IMR-90 (cell line): ENCODE measurements at regions not wholly inside any gene's neighbourhood (a gene's known extent, or its start where the extent isn't known, plus 50 kb on each side); places are given as distances from the start of the nearest gene placed in this dataset.

Source experiments
- ATAC-seq: fragments of 200-7000 bp; cut with Tn5 transposase; 2 replicates; pipeline ENCODE4 v1.9.1; 2020; ENCODE audit warnings: low read depth, mild to moderate bottlenecking, moderate library complexity
- BruUV-seq: library from RNA; stranded (reverse); fragments of 400-500 nt; replicated peaks from 2 replicates; lab custom pipeline; 2021; lab: Mats Ljungman, UMichigan
- CTCF ChIA-PET: fragments of 300-600 bp; formaldehyde crosslinking; extraction: SDS; loops from one replicate; lab custom pipeline; 2021; ENCODE audit warnings: antibody characterized with exemption; lab: Yijun Ruan, JAX
- POLR2A ChIA-PET: fragments of 300-600 bp; sonication (Branson Sonifier 250); formaldehyde crosslinking; loops from one replicate; lab custom pipeline; 2022; ENCODE audit warnings: antibody characterized with exemption; ENCODE audit not compliant: unreplicated experiment; lab: Charles Lee
- DNase-seq: peaks from one replicate; pipeline ENCODE4 v3.0.0; 2013
- H2AFZ ChIP-seq: replicated peaks from 2 replicates; pipeline ENCODE3; 2013; ENCODE audit warnings: low read length, mild to moderate bottlenecking; ENCODE audit not compliant: poor library complexity
- H2AK5ac ChIP-seq: 2 replicates; pipeline ENCODE4 v1.6.1; 2013; ENCODE audit warnings: low read depth, low read length, inconsistent platforms
- H2AK9ac ChIP-seq: replicated peaks from 2 replicates; pipeline ENCODE3; 2013; ENCODE audit warnings: mild to moderate bottlenecking, low read depth, low read length, moderate library complexity; ENCODE audit not compliant: poor library complexity
- H2BK120ac ChIP-seq: 2 replicates; pipeline ENCODE4 v1.6.1; 2013; ENCODE audit warnings: low read depth, low read length, inconsistent platforms
- H2BK15ac ChIP-seq: 3 replicates; pipeline ENCODE4 v1.6.1; 2013; ENCODE audit warnings: low read depth, low read length, inconsistent platforms
- H2BK20ac ChIP-seq: 2 replicates; pipeline ENCODE4 v1.6.1; 2013; ENCODE audit warnings: low read depth, mild to moderate bottlenecking, inconsistent platforms, low read length, moderate library complexity
- H2BK5ac ChIP-seq: 2 replicates; pipeline ENCODE4 v1.6.1; 2013; ENCODE audit warnings: mild to moderate bottlenecking, low read depth, low read length, inconsistent platforms; ENCODE audit not compliant: poor library complexity, severe bottlenecking
- H3K14ac ChIP-seq: replicated peaks from 2 replicates; pipeline ENCODE4 v1.6.1; 2013; ENCODE audit warnings: low read depth, low read length, inconsistent platforms
- H3K18ac ChIP-seq: 2 replicates; pipeline ENCODE4 v1.6.1; 2013; ENCODE audit warnings: low read depth, low read length, control low read depth
- H3K23ac ChIP-seq: 2 replicates; pipeline ENCODE4 v1.6.1; 2013; ENCODE audit warnings: low read depth, low read length, inconsistent platforms
- H3K27ac ChIP-seq: 2 replicates; pipeline ENCODE4 v1.5.1; 2013; ENCODE audit warnings: mild to moderate bottlenecking, control low read depth, low read length; ENCODE audit not compliant: insufficient read depth
- H3K27me3 ChIP-seq: 2 replicates; pipeline ENCODE4 v1.6.1; 2013; ENCODE audit warnings: low read length; ENCODE audit not compliant: control insufficient read depth, insufficient read depth
- H3K36me3 ChIP-seq: 2 replicates; pipeline ENCODE4 v1.6.1; 2013; ENCODE audit warnings: low read length, mixed read lengths; ENCODE audit not compliant: control insufficient read depth, insufficient read depth
- H3K4ac ChIP-seq: 2 replicates; pipeline ENCODE4 v1.6.1; 2013; ENCODE audit warnings: low read depth, low read length, inconsistent platforms
- H3K4me1 ChIP-seq: 2 replicates; pipeline ENCODE4 v1.6.1; 2013; ENCODE audit warnings: low read length, mixed read lengths; ENCODE audit not compliant: control insufficient read depth, insufficient read depth
- H3K4me2 ChIP-seq: 2 replicates; pipeline ENCODE4 v1.6.1; 2013; ENCODE audit warnings: low read depth, mild to moderate bottlenecking, control low read depth, low read length, moderate library complexity
- H3K4me3 ChIP-seq: 2 replicates; pipeline ENCODE4 v1.5.1; 2013; ENCODE audit warnings: low read depth, mild to moderate bottlenecking, control low read depth, low read length, moderate library complexity; ENCODE audit not compliant: insufficient read depth
- H3K56ac ChIP-seq: 2 replicates; pipeline ENCODE4 v1.6.1; 2013; ENCODE audit warnings: low read length, inconsistent platforms; ENCODE audit not compliant: insufficient read depth; ENCODE audit errors: extremely low read depth
- H3K79me1 ChIP-seq, 2 experiments: 2 replicates each; pipeline ENCODE4 v1.6.1; 2013; ENCODE audit warnings: low read length in 2 of 2, inconsistent platforms in 1 of 2, low read depth in 1 of 2
- H3K9ac ChIP-seq: 2 replicates; pipeline ENCODE4 v1.6.1; 2013; ENCODE audit warnings: low read depth, low read length, control low read depth
- H3K9me1 ChIP-seq: 2 replicates; pipeline ENCODE4 v1.6.1; 2013; ENCODE audit warnings: low read length, inconsistent platforms; ENCODE audit not compliant: insufficient read depth
- H3K9me3 ChIP-seq: 2 replicates; pipeline ENCODE4 v1.6.1; 2013; ENCODE audit warnings: low read length; ENCODE audit not compliant: control insufficient read depth, insufficient read depth
- H4K20me1 ChIP-seq: 2 replicates; pipeline ENCODE4 v1.6.1; 2013; ENCODE audit warnings: low read length, inconsistent platforms; ENCODE audit not compliant: insufficient read depth
- H4K5ac ChIP-seq: 2 replicates; pipeline ENCODE4 v1.6.1; 2013; ENCODE audit warnings: mild to moderate bottlenecking, low read depth, low read length, control low read depth
- H4K8ac ChIP-seq, 2 experiments: 2 replicates each; pipeline ENCODE4 v1.6.1; 2013; ENCODE audit warnings: low read depth in 2 of 2, low read length in 2 of 2, control low read depth in 1 of 2, inconsistent platforms in 1 of 2
- H4K91ac ChIP-seq: 2 replicates; pipeline ENCODE4 v1.6.1; 2013; ENCODE audit warnings: low read depth, low read length, inconsistent platforms; ENCODE audit not compliant: insufficient read depth
- CEBPB ChIP-seq: IDR thresholded peaks from 2 replicates; pipeline ENCODE4 v1.6.1; 2012; ENCODE audit warnings: low read depth, low read length, improper control_type of control experiment
- CHD1 ChIP-seq: IDR thresholded peaks from 2 replicates; pipeline ENCODE4 v1.6.1; 2012; ENCODE audit warnings: low read depth, low read length, improper control_type of control experiment
- FOS ChIP-seq: fragments of 150-350 bp; IDR thresholded peaks from 2 replicates; pipeline ENCODE4 v1.6.1; 2016; ENCODE audit warnings: low read depth, low read length
- MAFK ChIP-seq: IDR thresholded peaks from 2 replicates; pipeline ENCODE4 v1.6.1; 2012; ENCODE audit warnings: low read depth, low read length, improper control_type of control experiment
- NFE2L2 ChIP-seq: fragments of 150-350 bp; IDR thresholded peaks from 2 replicates; pipeline ENCODE4 v1.6.1; 2016; ENCODE audit warnings: low read depth, mild to moderate bottlenecking, low read length
- RCOR1 ChIP-seq: IDR thresholded peaks from 2 replicates; pipeline ENCODE4 v1.6.1; 2012; ENCODE audit warnings: mild to moderate bottlenecking, low read length, improper control_type of control experiment; ENCODE audit not compliant: insufficient replicate concordance
- SMC3 ChIP-seq: fragments of 150-350 bp; IDR thresholded peaks from 2 replicates; pipeline ENCODE4 v1.6.1; 2016; ENCODE audit warnings: low read depth, mild to moderate bottlenecking, antibody characterized with exemption, low read length, moderate library complexity
- WGBS, 2 experiments: methylation state at CpG; one replicate each; pipeline versions ENCODE4 v1.1.5 to v1.1.7; 2013; ENCODE audit warnings: missing lambda C conversion rate in 2 of 2; ENCODE audit not compliant: insufficient read length in 1 of 2; ENCODE audit errors: extremely low coverage in 2 of 2; 5-methylcytosine and 5-hydroxymethylcytosine counted together
- dilution Hi-C: fragments of 300-500 bp; cut with HindIII; formaldehyde crosslinking; loops from one replicate; pipeline ENCODE4 v1.14.3; 2018; ENCODE audit warnings: low sequenced_read_pairs; ENCODE audit not compliant: unreplicated experiment
- in situ Hi-C: fragments of 300-500 bp; cut with MboI; formaldehyde crosslinking; loops from 3 replicates; pipeline ENCODE4 v1.14.3; 2019; ENCODE audit warnings: low sequenced_read_pairs, inconsistent platforms, mixed read lengths
- intact Hi-C: fragments of 100-400 bp; cut with micrococcal nuclease; formaldehyde crosslinking; loops from 2 replicates; pipeline ENCODE4 v1.10.0; 2022
- TF ChIP-seq, protein P1 (sequence below): conservative IDR thresholded peaks from 2 replicates; pipeline ENCODE4 v1.5.1; 2012; ENCODE audit warnings: mild to moderate bottlenecking, low read depth, low read length, improper control_type of control experiment

GRCh38 chr1:87805666-87806378 lies 477.1 kb downstream of the LMO4 start:
- Histone ChIP-seq H2BK15ac (peak overlapping the region; percentile 49), H3K4me2 (peak overlapping the region; percentile 79), H3K9ac (peak overlapping the region; percentile 33; the same call in 1 of the 2 replicates), H3K27me3 (no peaks in the 10 kb centered on the region), H3K79me1 (no peaks in the 10 kb centered on the region), H3K56ac (peak overlapping the region; percentile 53; the same call in 1 of the 2 replicates), H4K5ac (peak overlapping the region; percentile 83), H2AK5ac (peak overlapping the region; percentile 11; the same call in 1 of the 2 replicates), H3K9me3 (no peaks in the 10 kb centered on the region), H3K27ac (peak overlapping the region; percentile 77), H2AK9ac (no peak overlapping the region), H2BK20ac (peak overlapping the region; percentile 86), H3K9me1 (0 out of 2 replicates have a peak, but pooled peaks cover 3% of the 10 kb centered on the region), H3K36me3 (no peaks in the 10 kb centered on the region), H3K4me3 (no peak overlapping the region), H3K23ac (no peak overlapping the region; the same call in 1 of the 2 replicates), H4K8ac (peak overlapping the region; percentile 43 to 56; a peak in 3 of 4 replicates), H3K4me1 (peaks cover 8% of the 10 kb centered on the region), H3K14ac (peak overlapping the region; percentile 11; the same call in 1 of the 2 replicates), H4K91ac (peak overlapping the region; percentile 41; the same call in 1 of the 2 replicates), H3K4ac (peak overlapping the region; percentile 35; the same call in 1 of the 2 replicates), H3K18ac (peak overlapping the region; percentile 90), H2BK5ac (peak overlapping the region; percentile 35), H2AFZ (peak overlapping the region; percentile 77), H4K20me1 (no peaks in the 10 kb centered on the region), H2BK120ac (peak overlapping the region; percentile 74)
- DNase-seq (peak; percentile 74), ATAC-seq (peak; percentile 90)
- no CpG with 5 or more reads among the region's 14 CpGs for WGBS, 2 experiments
- POLR2A ChIA-PET, result interaction anchor here (0.5 kb wide), 1 partner anchor 10 kb away, joined by 4 read pairs; no protein-coding TSS in a partner anchor
- TF ChIP-seq, protein P1, sequence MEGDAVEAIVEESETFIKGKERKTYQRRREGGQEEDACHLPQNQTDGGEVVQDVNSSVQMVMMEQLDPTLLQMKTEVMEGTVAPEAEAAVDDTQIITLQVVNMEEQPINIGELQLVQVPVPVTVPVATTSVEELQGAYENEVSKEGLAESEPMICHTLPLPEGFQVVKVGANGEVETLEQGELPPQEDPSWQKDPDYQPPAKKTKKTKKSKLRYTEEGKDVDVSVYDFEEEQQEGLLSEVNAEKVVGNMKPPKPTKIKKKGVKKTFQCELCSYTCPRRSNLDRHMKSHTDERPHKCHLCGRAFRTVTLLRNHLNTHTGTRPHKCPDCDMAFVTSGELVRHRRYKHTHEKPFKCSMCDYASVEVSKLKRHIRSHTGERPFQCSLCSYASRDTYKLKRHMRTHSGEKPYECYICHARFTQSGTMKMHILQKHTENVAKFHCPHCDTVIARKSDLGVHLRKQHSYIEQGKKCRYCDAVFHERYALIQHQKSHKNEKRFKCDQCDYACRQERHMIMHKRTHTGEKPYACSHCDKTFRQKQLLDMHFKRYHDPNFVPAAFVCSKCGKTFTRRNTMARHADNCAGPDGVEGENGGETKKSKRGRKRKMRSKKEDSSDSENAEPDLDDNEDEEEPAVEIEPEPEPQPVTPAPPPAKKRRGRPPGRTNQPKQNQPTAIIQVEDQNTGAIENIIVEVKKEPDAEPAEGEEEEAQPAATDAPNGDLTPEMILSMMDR, result no peak
- TF ChIP-seq FOS (0 out of 2 replicates have a peak, but pooled peaks have one; percentile 7), CHD1 (no peak), CEBPB (no peak), MAFK (no peak), RCOR1 (no peak), SMC3 (no peak), NFE2L2 (no peak)
- no TSS peak for BruUV-seq
- CTCF ChIA-PET, result no interaction called here
- in situ Hi-C loops (no loop called here), dilution Hi-C loops (no loop called here), intact Hi-C loops (no loop called here)
